ENCODE measurements at regions not wholly inside any gene's neighbourhood (a gene's known extent, or its start where the extent isn't known, plus 50 kb on each side); places are given as distances from the start of the nearest gene placed in this dataset.
"Not testable (repeated sequence)": the region's sequence is repeated elsewhere in the genome, so short reads cannot be mapped to it uniquely, and the experiment has no call there.

GRCh38 chr2:82740527-82740926 is 1718.6 kb downstream of the SUCLG1 start:
- no peak for DNase-seq

- DNase-seq = not testable (repeated sequence)
Measured at GRCh38 chr2:82737965-82738364, 1721.1 kb downstream of the SUCLG1 start.

- DNase-seq = no peak
Measured at GRCh38 chr2:82735336-82735735, 1723.7 kb downstream of the SUCLG1 start.

GRCh38 chr2:82731824-82732223 is 1727.3 kb downstream of the SUCLG1 start:
- DNase-seq = peak in 1 of 58 donors; percentile 0

- DNase-seq = no peak
Measured at GRCh38 chr2:82730811-82731210, 1728.3 kb downstream of the SUCLG1 start.

GRCh38 chr2:82728090-82728489 is 1731.0 kb downstream of the SUCLG1 start:
- no peak for DNase-seq

GRCh38 chr2:82708681-82709080 is 1750.4 kb downstream of the SUCLG1 start:
- no peak for DNase-seq

GRCh38 chr2:82697231-82697630 is 1761.8 kb downstream of the SUCLG1 start:
- DNase-seq = no peak

GRCh38 chr2:82694431-82694830 is 1764.6 kb downstream of the SUCLG1 start:
- no peak for DNase-seq

GRCh38 chr2:82690757-82691411 is 1768.2 kb downstream of the SUCLG1 start:
- DNase-seq = no peak

GRCh38 chr2:82675186-82675585 is 1783.9 kb downstream of the SUCLG1 start:
- DNase-seq = no peak

- no peak for DNase-seq
Measured at GRCh38 chr2:82674652-82675051, 1784.4 kb downstream of the SUCLG1 start.

- no peak for DNase-seq
Measured at GRCh38 chr2:82667491-82667890, 1791.6 kb downstream of the SUCLG1 start.

- no peak for DNase-seq
Measured at GRCh38 chr2:82665691-82666090, 1793.4 kb downstream of the SUCLG1 start.

- no peak for DNase-seq
Measured at GRCh38 chr2:82657106-82657505, 1802.0 kb downstream of the SUCLG1 start.

- no peak for DNase-seq
Measured at GRCh38 chr2:82656420-82656819, 1802.7 kb downstream of the SUCLG1 start.

- DNase-seq = no peak
Measured at GRCh38 chr2:82652117-82652516, 1807.0 kb downstream of the SUCLG1 start.

GRCh38 chr2:82650038-82650437 is 1809.0 kb downstream of the SUCLG1 start:
- no peak for DNase-seq

GRCh38 chr2:82641598-82642180 is 1817.4 kb downstream of the SUCLG1 start:
- DNase-seq = no peak

- DNase-seq = no peak
Measured at GRCh38 chr2:82636402-82637020, 1822.6 kb downstream of the SUCLG1 start.

GRCh38 chr2:82599021-82599420 is 1860.1 kb downstream of the SUCLG1 start:
- DNase-seq = no peak

- DNase-seq = no peak
Measured at GRCh38 chr2:82596581-82596980, 1862.5 kb downstream of the SUCLG1 start.

- no peak for DNase-seq
Measured at GRCh38 chr2:82591718-82592117, 1867.4 kb downstream of the SUCLG1 start.

Data from anterior cingulate cortex (tissue), 58 donors.